Islet of Langerhans (tissue), 1 donor: ENCODE measurements at regions not wholly inside any gene's neighbourhood (a gene's known extent, or its start where the extent isn't known, plus 50 kb on each side); places are given as distances from the start of the nearest gene placed in this dataset.

Source experiments
- FAIRE-seq: peaks from one replicate; lab custom pipeline; 2011; peaks lifted over from hg19 to GRCh38; lab: Jason Lieb, UNC

GRCh38 chr5:125700380-125700861 is 722.8 kb upstream of the GRAMD2B start:
- FAIRE-seq = peak; percentile 93

DNA sequence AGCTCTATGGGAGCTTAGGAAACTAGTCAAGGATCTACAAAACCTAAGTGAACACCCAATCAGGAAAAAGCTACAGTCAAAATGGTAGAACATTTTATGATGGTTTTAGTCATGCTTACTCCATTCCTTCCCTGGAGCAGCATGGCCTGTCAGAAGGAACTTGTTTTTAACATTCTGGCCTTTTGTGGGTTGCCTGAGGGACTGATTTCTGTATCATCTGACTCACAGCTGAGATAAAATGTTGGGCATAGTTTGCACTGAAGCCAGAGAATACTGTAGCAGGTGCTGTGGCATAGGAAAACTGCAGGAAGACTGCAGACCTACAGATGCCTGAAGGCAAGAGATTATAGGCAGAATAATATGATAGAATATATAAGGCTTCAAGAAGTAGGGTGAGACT is 719.6 kb upstream of the GRAMD2B start:
- no peak for FAIRE-seq

DNA sequence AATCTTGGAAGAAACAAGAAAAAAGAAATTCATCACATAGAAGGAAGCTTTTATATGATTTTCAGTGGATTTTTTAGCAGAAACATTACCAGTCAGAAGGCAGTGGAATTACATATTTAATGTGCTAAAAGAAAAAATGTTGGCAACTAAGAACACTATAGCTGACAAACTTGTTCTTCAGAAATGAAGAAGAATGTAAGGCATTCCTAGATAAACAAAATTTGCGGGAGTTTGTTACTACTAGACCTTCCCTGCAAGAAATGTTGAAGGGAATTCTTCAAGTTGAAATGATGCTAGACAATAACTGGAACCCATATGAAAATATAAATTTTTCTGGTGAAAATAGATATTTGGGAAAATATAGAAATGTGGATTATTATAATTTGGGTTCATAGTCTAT is 718.3 kb upstream of the GRAMD2B start:
- peak; percentile 13 for FAIRE-seq

GRCh38 chr5:125708583-125708982 is 714.6 kb upstream of the GRAMD2B start:
- FAIRE-seq = no peak

DNA sequence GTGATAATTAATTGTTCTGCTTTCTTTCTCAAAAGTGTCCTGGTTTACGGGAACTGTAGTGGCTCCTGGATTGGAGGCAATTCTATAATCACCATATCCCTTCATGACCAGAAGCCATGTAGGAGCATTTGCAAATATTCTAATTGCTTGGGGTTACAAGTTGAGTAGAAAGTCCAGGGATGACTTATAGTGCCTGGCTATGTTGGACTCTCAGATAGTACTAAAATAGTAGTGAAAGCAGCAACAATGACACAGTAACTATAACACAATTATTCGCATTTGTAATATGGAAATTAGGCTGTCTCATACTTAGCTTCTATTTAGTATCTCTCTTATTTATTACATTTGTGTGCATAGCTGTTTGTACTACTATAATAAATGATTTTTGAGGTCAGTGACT is 712.5 kb upstream of the GRAMD2B start:
- no peak for FAIRE-seq

DNA sequence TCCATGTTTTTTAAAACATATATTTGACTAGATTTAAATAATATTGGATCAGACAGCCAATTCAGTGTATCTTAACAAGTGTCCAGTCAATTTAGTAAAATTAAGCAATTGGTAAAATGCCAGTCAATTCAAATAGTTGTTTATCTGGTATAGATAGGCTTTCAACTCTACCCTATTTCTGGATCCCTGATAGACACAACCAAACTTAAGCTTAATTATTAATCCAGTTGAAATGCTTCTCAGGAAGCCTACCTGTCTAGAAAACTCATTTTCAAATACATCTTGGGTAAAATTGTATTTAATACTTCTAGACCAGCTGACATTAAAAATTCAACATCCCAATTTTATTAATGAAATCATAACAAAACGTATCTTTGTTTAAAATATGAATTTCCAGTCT is 710.8 kb upstream of the GRAMD2B start:
- peak; percentile 92 for FAIRE-seq

- FAIRE-seq = no peak
These were observed 710.0 kb upstream of the GRAMD2B start for GRCh38 chr5:125713109-125713805.

- FAIRE-seq = no peak
These were observed 708.0 kb upstream of the GRAMD2B start for GRCh38 chr5:125715216-125715615.

DNA sequence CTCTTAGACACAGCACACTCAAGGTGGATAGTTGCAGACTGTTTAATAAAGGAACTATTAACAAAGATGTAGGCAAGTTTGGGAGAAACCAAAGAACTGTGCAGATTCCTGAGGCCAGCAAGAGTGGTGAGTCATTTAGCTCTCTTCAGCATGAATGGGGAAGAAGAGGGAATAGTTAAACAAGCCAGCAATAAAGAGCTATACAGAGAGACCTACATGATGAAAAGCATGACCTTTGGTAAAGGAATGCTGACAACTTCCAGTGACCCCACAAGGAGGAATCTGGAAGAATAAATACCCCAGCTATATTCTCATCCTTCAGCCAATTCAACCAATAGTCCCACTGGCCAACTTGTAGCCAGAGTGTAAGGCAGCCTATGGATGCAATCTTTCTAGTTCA is 706.0 kb upstream of the GRAMD2B start:
- no peak for FAIRE-seq

GRCh38 chr5:125719681-125720347 is 703.4 kb upstream of the GRAMD2B start:
- FAIRE-seq = peak; percentile 51

- FAIRE-seq = no peak
These were observed 702.9 kb upstream of the GRAMD2B start for GRCh38 chr5:125720348-125720685.

- FAIRE-seq = peak; percentile 5
These were observed 702.5 kb upstream of the GRAMD2B start for GRCh38 chr5:125720721-125721120.

DNA sequence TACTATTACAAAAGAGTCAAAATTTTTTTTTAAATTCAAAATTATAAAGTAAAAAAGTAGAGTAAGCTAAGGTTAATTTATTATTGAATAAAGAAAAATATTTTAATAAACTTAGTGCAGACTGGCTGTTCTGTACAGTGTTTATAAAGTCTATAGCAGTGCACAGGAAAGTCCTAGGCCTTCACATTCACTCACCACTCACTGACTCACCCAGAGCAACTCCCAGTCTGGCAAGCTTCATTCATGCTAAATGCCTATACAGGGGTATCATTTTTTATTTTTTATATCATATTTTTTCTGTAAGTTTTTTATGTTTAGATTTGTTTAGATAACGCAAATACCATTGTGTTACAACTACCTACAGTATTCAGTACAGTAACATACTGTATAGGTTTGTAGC is 700.7 kb upstream of the GRAMD2B start:
- FAIRE-seq = no peak

GRCh38 chr5:125725691-125726090 is 697.5 kb upstream of the GRAMD2B start:
- no peak for FAIRE-seq

DNA sequence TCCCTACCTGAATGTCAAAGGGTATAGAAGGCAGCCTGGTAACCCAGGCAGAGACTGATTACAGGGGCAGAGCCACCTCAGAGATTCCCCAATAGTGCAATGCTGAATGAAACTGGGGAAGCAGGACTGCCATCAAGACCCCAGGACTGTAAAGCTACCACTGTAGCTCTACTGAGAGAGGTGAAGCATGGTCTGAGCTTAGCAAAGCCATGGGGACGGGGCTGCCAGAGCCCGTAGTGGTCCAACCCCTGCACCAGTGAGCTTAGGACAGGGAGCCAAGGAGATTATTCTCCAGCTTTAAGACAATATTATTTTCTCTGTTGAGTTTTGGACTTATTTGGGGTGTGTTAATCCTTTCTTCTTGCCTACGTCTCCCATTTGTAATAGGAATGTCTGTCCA is 679.3 kb upstream of the GRAMD2B start:
- no peak for FAIRE-seq

DNA sequence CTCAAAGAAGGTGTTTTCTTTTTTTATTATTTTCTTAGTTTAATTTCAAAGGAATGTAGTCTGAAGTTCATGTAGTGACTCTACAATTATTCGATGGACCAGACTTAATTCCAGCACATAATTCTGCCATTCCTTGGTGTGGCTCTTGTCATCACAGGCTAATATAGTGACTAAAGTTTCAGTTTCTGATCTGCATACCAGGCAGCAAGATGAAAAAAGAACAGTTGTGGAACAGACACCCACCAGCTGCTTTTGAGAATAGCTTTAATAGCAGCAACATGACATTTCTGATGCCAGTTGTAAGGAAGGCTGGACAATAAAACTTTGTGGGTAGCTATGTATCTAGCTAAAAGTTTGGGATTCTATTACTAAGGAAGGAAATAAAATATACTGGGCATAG is 676.3 kb upstream of the GRAMD2B start:
- no peak for FAIRE-seq

- FAIRE-seq = no peak
These were observed 672.9 kb upstream of the GRAMD2B start for GRCh38 chr5:125750147-125750860.

- FAIRE-seq = no peak
These were observed 672.4 kb upstream of the GRAMD2B start for GRCh38 chr5:125750861-125751186.

DNA sequence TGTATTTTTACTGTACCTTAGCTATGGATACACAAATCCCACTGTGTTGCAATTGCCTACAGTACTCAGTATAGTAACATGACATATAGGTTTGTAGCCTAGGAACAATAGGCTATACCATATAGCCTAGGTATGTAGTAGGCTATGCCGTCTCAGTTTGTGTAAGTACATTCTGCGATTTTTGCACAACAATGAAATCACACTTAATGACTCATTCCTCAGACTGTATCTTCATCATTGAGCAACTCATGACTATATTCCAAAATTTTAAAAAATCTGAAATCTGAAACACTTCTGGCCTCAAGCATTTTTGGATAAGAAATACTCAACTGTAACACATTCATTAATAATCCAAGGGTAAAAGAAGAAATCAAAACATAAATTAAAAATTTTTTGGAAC is 666.8 kb upstream of the GRAMD2B start:
- FAIRE-seq = no peak

DNA sequence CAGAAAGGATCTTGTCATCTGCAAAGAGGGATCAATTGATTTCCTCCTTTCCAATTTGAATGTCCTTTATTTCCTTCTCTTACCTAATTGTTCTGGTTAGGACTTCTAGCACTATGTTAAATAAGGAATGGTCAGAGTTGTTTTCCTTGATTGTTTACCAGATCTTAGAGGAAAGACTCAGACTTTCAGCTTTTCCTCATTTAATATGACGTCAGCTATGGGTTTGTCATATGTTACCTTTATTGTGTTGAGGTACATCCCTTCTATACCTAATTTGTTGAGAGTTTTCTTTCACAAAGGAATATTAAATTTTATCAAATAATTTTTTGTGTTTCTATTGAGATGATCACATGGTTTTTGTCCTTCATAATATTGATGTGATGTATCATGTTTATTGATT is 656.5 kb upstream of the GRAMD2B start:
- FAIRE-seq = no peak

DNA sequence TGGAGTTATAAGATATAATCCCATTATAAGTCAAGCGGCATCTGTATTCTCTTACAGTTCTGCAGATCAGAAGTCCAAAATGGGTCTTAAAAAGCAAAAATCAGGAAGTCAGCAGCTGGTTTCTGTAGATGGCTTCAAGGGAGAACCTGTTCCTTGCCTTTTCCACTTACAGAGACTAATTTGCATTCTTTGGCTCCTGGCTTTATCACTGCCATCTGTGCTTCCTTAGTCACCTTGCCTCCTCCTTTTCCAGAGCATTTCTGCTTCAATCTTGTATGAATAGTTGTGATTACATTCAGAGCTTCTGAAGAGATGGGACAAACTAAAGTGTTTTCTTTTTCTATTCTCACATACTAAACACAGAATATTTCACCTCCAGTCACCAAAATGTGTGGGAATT is 647.3 kb upstream of the GRAMD2B start:
- FAIRE-seq = no peak

- no peak for FAIRE-seq
These were observed 646.5 kb upstream of the GRAMD2B start for GRCh38 chr5:125776656-125777139.

DNA sequence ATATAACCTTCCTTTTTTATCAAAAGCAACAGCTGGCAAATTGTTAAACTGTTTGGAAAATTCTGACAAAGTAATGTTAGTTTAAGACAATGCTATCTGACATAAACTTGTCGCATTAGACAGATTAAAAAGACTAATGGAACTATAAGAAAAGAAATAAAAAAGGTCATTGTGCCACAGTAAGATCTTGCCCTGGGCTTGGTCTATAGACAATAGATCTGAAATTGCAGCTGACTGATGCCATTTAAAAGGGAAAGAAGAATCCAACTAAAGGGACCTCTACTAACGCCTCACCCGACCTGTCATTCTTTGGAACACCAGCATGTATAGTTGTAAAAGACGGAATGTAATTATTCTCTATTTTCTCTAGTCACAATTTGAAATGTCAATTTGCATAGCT is 644.4 kb upstream of the GRAMD2B start:
- peak; percentile 74 for FAIRE-seq

DNA sequence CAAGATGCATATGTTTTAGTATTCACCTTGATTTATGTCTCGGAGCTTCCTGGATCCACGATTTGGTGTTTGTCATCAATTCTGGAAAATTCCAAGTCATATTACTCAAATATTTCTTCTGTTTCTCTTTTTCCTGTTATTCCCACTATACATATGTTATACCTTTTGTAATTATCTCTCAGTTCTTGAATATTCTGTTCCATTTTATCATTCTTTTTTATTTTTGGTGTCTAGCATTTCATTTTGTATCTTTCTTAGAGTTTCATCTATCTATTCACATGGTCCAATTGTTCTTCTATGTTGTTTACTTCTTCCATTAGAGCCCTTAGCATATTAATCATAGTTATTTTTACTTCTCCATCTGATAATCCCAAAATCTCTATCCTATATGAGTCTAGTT is 637.8 kb upstream of the GRAMD2B start:
- no peak for FAIRE-seq
